GM19395 (cell line): ENCODE measurements at regions not wholly inside any gene's neighbourhood (a gene's known extent, or its start where the extent isn't known, plus 50 kb on each side); places are given as distances from the start of the nearest gene placed in this dataset.
"Not testable (repeated sequence)": the region's sequence is repeated elsewhere in the genome, so short reads cannot be mapped to it uniquely, and the experiment has no call there.

Source experiments
- ATAC-seq: cut with Tn5 transposase; IDR thresholded peaks from one replicate; pipeline ENCODE4 v1.9.1; 2021; ENCODE audit warnings: mild to moderate bottlenecking, moderate library complexity; ENCODE audit not compliant: unreplicated experiment

- ATAC-seq, result no peak
Measured at GRCh38 chr4:177232473-177232872, 77.2 kb upstream of the NEIL3 start.

DNA sequence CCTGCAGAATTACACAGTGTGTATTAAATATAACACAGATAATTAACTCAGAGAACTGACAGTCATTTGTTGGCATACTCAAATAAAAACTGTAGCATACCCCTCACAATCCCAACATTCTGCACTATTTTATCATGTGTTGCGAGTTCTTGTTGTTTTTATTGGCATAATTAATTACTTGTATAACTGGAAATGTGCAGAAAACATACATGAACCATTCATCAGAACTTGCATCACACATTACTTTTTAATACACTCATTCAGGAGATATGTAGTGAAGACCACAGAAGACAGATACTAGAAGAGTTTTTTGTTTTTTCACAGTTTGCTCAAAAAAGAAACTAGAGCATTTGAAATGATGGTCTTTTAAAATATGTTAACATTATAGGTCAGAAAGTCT lies 74.6 kb upstream of the NEIL3 start:
- ATAC-seq, result no peak

- no peak for ATAC-seq
Measured at GRCh38 chr4:177236886-177237285, 72.8 kb upstream of the NEIL3 start.

DNA sequence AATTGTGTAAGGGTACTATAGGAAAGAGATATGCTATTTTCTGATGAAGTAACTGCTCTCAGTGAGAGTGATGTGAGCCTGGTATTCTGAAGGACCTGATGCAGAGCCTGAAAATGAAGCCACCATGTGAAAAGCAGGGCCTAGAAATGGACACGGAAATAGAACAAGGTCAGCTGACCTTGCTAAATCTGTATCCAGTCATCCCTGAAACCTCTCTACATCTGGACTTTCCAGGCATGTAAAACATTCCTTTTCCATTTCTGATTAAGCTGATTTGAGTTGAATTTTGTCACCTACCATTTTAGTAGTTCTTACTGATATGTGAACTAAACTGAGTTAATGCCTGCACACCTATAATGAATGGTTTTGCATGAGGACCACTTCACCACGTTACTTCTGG lies 72.4 kb upstream of the NEIL3 start:
- ATAC-seq, result no peak

DNA sequence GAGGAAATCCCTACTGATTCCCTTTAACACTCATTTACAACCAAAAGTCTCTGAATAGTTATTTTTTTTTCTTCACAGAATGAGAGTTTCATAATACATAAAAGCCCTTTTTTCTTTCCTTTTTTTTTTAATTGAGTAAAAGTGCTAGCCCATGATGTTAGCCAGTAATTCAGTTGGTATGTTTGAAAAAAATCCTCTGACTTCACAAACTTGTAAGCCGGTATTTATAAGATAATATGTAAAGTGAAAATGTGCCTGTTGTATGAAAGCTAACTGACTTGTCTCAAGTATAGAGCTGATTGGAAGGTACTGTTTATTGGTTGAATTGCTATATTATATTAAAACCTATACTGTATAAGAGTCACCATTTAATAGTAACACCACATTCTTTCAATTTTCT lies 70.2 kb upstream of the NEIL3 start:
- ATAC-seq, result no peak

GRCh38 chr4:177239878-177240277 lies 69.8 kb upstream of the NEIL3 start:
- no peak for ATAC-seq

- no peak for ATAC-seq
Measured at GRCh38 chr4:177242651-177243286, 66.9 kb upstream of the NEIL3 start.

GRCh38 chr4:177246641-177247584 lies 62.8 kb upstream of the NEIL3 start:
- no peak for ATAC-seq

GRCh38 chr4:177250056-177250696 lies 59.5 kb upstream of the NEIL3 start:
- ATAC-seq, result peak; percentile 96

DNA sequence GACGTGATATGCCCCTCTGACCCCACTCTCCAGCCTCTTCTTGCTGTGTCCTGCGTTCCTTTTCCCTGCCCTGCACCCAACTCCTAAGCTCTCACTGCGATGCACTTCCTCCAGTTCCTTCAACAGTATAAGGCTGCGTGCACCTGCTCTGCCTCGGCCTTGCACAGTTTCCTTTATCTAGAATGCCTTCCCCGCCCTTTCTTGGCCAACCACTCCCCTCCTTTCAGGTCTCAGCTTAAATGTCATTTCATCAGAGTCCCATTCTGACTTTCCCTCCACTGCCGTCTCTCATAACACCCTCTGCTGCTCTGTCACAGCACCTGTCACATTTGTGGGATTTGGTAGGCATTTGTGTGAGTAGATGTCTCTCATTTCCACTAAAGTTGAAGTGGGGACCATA lies 58.4 kb upstream of the NEIL3 start:
- no peak for ATAC-seq

DNA sequence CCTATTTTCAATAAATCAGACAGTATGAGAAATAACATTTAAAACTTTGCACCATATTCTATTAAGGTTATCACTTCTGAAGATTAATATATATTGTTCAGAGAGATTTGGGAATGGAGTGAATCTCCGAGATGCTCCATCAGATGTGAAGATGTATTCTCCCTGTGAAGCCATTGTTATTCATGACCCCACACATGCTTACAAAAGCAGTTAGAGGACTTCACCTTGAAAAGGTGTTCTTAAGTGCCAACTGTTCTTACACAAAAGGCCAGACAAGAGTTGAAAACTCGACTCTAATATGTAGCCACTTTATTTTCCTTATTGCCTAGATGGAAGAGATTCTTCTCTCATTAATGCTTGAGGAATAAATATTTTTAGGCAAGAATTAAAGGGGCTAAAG lies 54.3 kb upstream of the NEIL3 start:
- no peak for ATAC-seq

GRCh38 chr4:177256950-177257349 lies 52.7 kb upstream of the NEIL3 start:
- no peak for ATAC-seq

DNA sequence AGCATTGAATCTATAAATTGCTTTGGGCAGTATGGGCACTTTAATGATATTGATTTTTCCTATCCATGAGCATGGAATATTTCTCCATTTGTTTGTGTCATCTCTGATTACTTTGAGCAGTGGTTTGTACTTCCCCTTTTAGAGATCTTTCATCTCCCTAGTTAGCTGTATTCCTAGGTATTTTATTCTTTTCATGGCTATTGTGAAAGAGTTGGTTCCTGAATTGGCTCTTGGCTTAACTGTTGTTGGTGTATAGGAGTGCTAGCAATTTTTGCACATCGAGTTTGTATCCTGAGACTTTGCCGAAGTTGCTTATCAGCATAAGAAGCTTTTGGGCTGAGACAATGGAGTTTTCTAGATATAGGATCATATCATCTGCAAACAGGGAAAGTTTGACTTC lies 50.2 kb upstream of the NEIL3 start:
- not testable (repeated sequence) for ATAC-seq
